ENCODE measurements at regions not wholly inside any gene's neighbourhood (a gene's known extent, or its start where the extent isn't known, plus 50 kb on each side); places are given as distances from the start of the nearest gene placed in this dataset.
"Not testable (repeated sequence)": the region's sequence is repeated elsewhere in the genome, so short reads cannot be mapped to it uniquely, and the experiment has no call there.

- CTCF ChIA-PET = no interaction called here
- Mint-ChIP-seq H3K27ac (no peak overlapping the region), H3K9me3 (ENCODE audit: insufficient read depth) (no peaks in the 10 kb centered on the region), H3K4me3 (no peak overlapping the region), H3K27me3 (ENCODE audit: low read depth) (peaks cover 5% of the 10 kb centered on the region), H3K4me1 (ENCODE audit: low read depth) (peaks cover 6% of the 10 kb centered on the region), H3K36me3 (ENCODE audit: low read depth) (no peaks in the 10 kb centered on the region)
- DNase-seq (no peak), ATAC-seq (no peak)
- POLR2A ChIA-PET = no interaction called here
These were observed 324.2 kb upstream of the MAN1A1 start for GRCh38 chr6:119673741-119674140.

DNA sequence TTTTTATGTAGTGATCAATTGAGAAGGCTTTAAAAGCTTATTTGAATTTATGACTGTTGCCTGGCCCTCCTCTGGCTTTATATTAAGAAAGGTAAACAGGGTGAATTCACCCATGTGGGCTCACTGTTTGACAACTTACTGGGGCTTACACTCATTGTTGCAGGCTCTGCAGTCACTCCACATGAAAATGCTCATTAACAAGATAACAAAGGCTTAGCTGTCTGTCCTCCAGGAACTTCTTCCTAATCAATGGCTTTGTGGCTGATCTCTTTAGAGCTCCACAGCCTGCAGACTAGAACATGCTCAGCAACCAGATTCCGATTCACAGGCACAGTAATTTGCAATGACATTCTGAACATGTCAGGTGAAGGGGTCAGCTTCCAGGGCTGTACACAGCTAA is 323.2 kb upstream of the MAN1A1 start:
- Mint-ChIP-seq H3K36me3 (ENCODE audit: low read depth) (no peaks in the 10 kb centered on the region), H3K4me3 (no peak overlapping the region), H3K9me3 (ENCODE audit: insufficient read depth) (no peaks in the 10 kb centered on the region), H3K4me1 (ENCODE audit: low read depth) (peaks cover 13% of the 10 kb centered on the region), H3K27me3 (ENCODE audit: low read depth) (peaks cover 5% of the 10 kb centered on the region), H3K27ac (no peak overlapping the region)
- POLR2A ChIA-PET = no interaction called here
- CTCF ChIA-PET = no interaction called here
- ATAC-seq = no peak
- no peak for DNase-seq

GRCh38 chr6:119671105-119671504 is 321.5 kb upstream of the MAN1A1 start:
- Mint-ChIP-seq H3K27me3 (ENCODE audit: low read depth) (peaks cover 5% of the 10 kb centered on the region), H3K36me3 (ENCODE audit: low read depth) (no peaks in the 10 kb centered on the region), H3K9me3 (ENCODE audit: insufficient read depth) (no peaks in the 10 kb centered on the region), H3K4me3 (no peak overlapping the region), H3K4me1 (ENCODE audit: low read depth) (peaks cover 13% of the 10 kb centered on the region), H3K27ac (no peak overlapping the region)
- ATAC-seq (no peak), DNase-seq (no peak)
- POLR2A ChIA-PET = no interaction called here
- CTCF ChIA-PET = no interaction called here

- no peaks in the 10 kb centered on the region for H3K36me3 Mint-ChIP-seq (ENCODE audit: low read depth)
- H3K9me3 Mint-ChIP-seq (ENCODE audit: insufficient read depth) = peaks cover 5% of the 10 kb centered on the region
- CTCF ChIA-PET = no interaction called here
- POLR2A ChIA-PET = no interaction called here
- H3K4me1 Mint-ChIP-seq (ENCODE audit: low read depth) = peaks cover 13% of the 10 kb centered on the region
- H3K4me3 Mint-ChIP-seq = no peak overlapping the region
- DNase-seq (no peak), ATAC-seq (no peak)
- H3K27ac Mint-ChIP-seq = no peak overlapping the region
- H3K27me3 Mint-ChIP-seq (ENCODE audit: low read depth) = no peaks in the 10 kb centered on the region
These were observed 319.7 kb upstream of the MAN1A1 start for GRCh38 chr6:119669221-119669620.

DNA sequence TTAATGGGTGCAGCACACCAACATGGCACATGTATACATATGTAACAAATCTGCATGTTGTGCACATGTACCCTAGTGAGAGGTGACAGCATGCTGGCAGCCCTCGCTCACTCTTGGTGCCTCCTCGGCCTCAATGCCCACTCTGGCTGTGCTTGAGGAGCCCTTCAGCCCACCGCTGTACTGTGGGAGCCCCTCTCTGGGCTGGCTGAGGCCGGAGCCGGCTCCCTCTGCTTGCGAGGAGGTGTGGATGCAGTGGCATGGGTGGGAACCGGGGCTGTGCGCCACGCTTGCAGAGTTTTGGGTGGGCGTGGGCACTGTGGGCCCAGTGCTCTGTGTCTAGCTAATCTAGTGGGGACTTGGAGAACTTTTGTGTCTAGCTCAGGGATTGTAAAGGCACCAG is 315.9 kb upstream of the MAN1A1 start:
- ATAC-seq; H3K4me3 Mint-ChIP-seq; H3K27me3 Mint-ChIP-seq (ENCODE audit: low read depth); H3K9me3 Mint-ChIP-seq (ENCODE audit: insufficient read depth); CTCF ChIA-PET; H3K27ac Mint-ChIP-seq; H3K36me3 Mint-ChIP-seq (ENCODE audit: low read depth); POLR2A ChIA-PET; DNase-seq: not testable (repeated sequence)
- H3K4me1 Mint-ChIP-seq (ENCODE audit: low read depth) = peaks cover 13% of the 10 kb centered on the region

- Mint-ChIP-seq H3K4me1 (ENCODE audit: low read depth) (no peaks in the 10 kb centered on the region), H3K36me3 (ENCODE audit: low read depth) (no peaks in the 10 kb centered on the region), H3K27ac (no peak overlapping the region), H3K4me3 (no peak overlapping the region), H3K9me3 (ENCODE audit: insufficient read depth) (peaks cover 5% of the 10 kb centered on the region), H3K27me3 (ENCODE audit: low read depth) (peaks cover 4% of the 10 kb centered on the region)
- POLR2A ChIA-PET = no interaction called here
- DNase-seq (no peak), ATAC-seq (no peak)
- CTCF ChIA-PET = no interaction called here
These were observed 312.1 kb upstream of the MAN1A1 start for GRCh38 chr6:119661628-119662027.

GRCh38 chr6:119661078-119661477 is 311.5 kb upstream of the MAN1A1 start:
- peaks cover 4% of the 10 kb centered on the region for H3K27me3 Mint-ChIP-seq (ENCODE audit: low read depth)
- peaks cover 5% of the 10 kb centered on the region for H3K9me3 Mint-ChIP-seq (ENCODE audit: insufficient read depth)
- no peak overlapping the region for H3K27ac Mint-ChIP-seq
- DNase-seq (no peak), ATAC-seq (no peak)
- H3K4me3 Mint-ChIP-seq = no peak overlapping the region
- no peaks in the 10 kb centered on the region for H3K4me1 Mint-ChIP-seq (ENCODE audit: low read depth)
- CTCF ChIA-PET = no interaction called here
- H3K36me3 Mint-ChIP-seq (ENCODE audit: low read depth) = no peaks in the 10 kb centered on the region
- POLR2A ChIA-PET = no interaction called here

DNA sequence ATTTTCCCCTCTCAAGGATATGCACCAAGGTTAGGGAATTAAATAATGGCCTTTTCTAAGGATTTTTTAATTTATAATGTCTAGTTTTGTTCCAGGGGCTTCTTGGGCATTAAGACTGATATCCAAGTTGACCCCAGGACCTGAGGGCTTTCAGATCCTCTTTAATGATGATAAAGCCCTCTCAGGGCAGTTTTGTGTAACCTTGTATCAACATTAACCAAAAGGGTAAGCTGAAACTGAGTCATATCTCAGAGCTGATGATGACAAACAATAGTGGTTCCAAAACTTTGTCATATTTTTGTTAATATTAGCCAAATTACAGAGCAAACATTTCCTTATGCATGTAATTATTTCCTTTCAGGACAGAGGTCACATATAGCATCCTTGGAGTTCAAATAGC is 309.4 kb upstream of the MAN1A1 start:
- DNase-seq (no peak), ATAC-seq (no peak)
- ChIA-PET POLR2A (no interaction called here), CTCF (interaction anchor here (0.6 kb wide), 1 partner anchor 309 kb away, joined by 3 read pairs; no protein-coding TSS in a partner anchor)
- Mint-ChIP-seq H3K4me1 (ENCODE audit: low read depth) (no peaks in the 10 kb centered on the region), H3K27ac (no peak overlapping the region), H3K4me3 (no peak overlapping the region), H3K36me3 (ENCODE audit: low read depth) (no peaks in the 10 kb centered on the region), H3K9me3 (ENCODE audit: insufficient read depth) (no peaks in the 10 kb centered on the region), H3K27me3 (ENCODE audit: low read depth) (peaks cover 4% of the 10 kb centered on the region)

DNA sequence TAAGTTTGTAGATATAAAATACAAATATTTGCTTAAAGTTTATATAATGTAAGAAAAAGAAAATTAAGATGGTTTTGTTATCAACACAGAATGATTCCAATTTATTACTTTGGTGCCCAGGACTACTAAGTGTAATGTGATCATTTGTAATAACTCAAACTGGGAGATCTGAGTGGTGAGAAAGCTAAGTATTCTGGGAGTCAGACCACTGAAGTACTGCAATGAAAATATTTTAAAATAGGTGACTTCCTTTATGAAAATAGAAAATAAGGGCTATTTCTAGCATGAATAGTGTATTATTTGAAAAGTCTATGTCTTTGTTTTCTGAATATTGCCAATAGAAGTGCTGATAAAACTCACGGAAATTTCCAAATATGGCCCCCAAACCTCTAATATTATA is 305.6 kb upstream of the MAN1A1 start:
- no peak for DNase-seq
- H3K4me3 Mint-ChIP-seq = no peak overlapping the region
- CTCF ChIA-PET = no interaction called here
- no peak overlapping the region for H3K27ac Mint-ChIP-seq
- ATAC-seq = no peak
- POLR2A ChIA-PET = no interaction called here
- no peaks in the 10 kb centered on the region for H3K9me3 Mint-ChIP-seq (ENCODE audit: insufficient read depth)
- no peaks in the 10 kb centered on the region for H3K36me3 Mint-ChIP-seq (ENCODE audit: low read depth)
- peaks cover 4% of the 10 kb centered on the region for H3K27me3 Mint-ChIP-seq (ENCODE audit: low read depth)
- H3K4me1 Mint-ChIP-seq (ENCODE audit: low read depth) = peaks cover 4% of the 10 kb centered on the region

DNA sequence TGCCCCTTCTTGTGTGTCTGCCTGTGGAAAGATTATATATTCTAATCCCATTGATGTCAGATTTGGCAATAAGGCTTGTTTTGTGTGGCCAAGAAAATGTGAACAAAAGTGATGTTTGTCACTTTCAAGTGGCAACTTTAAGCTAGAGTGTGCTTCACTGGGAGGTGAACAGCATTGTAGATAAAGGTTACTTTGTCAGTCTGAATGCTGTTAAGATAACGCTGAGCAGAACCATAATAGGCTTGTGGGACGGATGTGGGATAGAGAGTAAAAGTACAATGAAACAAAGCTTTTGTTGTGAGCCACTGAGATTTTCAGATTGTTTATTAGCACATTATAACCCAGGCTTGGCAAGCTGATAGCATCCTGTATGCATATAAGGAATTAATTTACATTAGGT is 303.8 kb upstream of the MAN1A1 start:
- ATAC-seq = no peak
- ChIA-PET CTCF (interaction anchor here (0.6 kb wide), 1 partner anchor 153 kb away, joined by 3 read pairs; no protein-coding TSS in a partner anchor), POLR2A (no interaction called here)
- no peaks in the 10 kb centered on the region for H3K36me3 Mint-ChIP-seq (ENCODE audit: low read depth)
- peaks cover 4% of the 10 kb centered on the region for H3K4me1 Mint-ChIP-seq (ENCODE audit: low read depth)
- H3K9me3 Mint-ChIP-seq (ENCODE audit: insufficient read depth) = no peaks in the 10 kb centered on the region
- no peak overlapping the region for H3K4me3 Mint-ChIP-seq
- H3K27me3 Mint-ChIP-seq (ENCODE audit: low read depth) = peaks cover 4% of the 10 kb centered on the region
- no peak overlapping the region for H3K27ac Mint-ChIP-seq
- DNase-seq = no peak

- DNase-seq (no peak), ATAC-seq (no peak)
- Mint-ChIP-seq H3K27ac (no peak overlapping the region), H3K4me3 (no peak overlapping the region), H3K27me3 (ENCODE audit: low read depth) (peaks cover 12% of the 10 kb centered on the region), H3K9me3 (ENCODE audit: insufficient read depth) (no peaks in the 10 kb centered on the region), H3K4me1 (ENCODE audit: low read depth) (peaks cover 4% of the 10 kb centered on the region), H3K36me3 (ENCODE audit: low read depth) (no peaks in the 10 kb centered on the region)
- POLR2A ChIA-PET = no interaction called here
- CTCF ChIA-PET = no interaction called here
These were observed 300.0 kb upstream of the MAN1A1 start for GRCh38 chr6:119649531-119649930.

DNA sequence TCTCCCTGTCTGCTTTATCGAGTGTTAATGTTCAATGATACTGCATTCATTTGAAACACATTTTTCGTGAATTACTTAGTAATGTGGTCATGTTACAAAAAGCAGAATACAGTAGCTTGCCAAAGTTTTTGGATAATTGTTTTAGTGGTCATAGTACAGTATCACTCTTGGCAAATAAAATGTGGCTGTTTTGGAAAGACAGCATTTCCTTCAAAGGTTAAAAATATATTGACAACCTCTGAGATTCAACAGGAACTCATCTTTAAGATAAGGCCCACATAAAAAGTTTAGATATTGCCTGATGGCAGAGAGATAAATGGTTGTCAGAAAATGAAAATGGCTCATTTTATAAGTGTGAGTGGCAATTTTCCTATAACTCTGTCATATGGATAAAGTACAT is 297.7 kb upstream of the MAN1A1 start:
- Mint-ChIP-seq H3K27me3 (ENCODE audit: low read depth) (peaks cover 12% of the 10 kb centered on the region), H3K4me1 (ENCODE audit: low read depth) (no peaks in the 10 kb centered on the region), H3K36me3 (ENCODE audit: low read depth) (no peaks in the 10 kb centered on the region), H3K9me3 (ENCODE audit: insufficient read depth) (no peaks in the 10 kb centered on the region), H3K4me3 (no peak overlapping the region), H3K27ac (no peak overlapping the region)
- ChIA-PET CTCF (no interaction called here), POLR2A (no interaction called here)
- DNase-seq = no peak
- no peak for ATAC-seq

- Mint-ChIP-seq H3K27ac (no peak overlapping the region), H3K9me3 (ENCODE audit: insufficient read depth) (no peaks in the 10 kb centered on the region), H3K36me3 (ENCODE audit: low read depth) (no peaks in the 10 kb centered on the region), H3K4me3 (no peak overlapping the region), H3K27me3 (ENCODE audit: low read depth) (peaks cover 10% of the 10 kb centered on the region), H3K4me1 (ENCODE audit: low read depth) (no peaks in the 10 kb centered on the region)
- no peak for DNase-seq
- ChIA-PET CTCF (no interaction called here), POLR2A (no interaction called here)
- ATAC-seq = no peak
These were observed 294.3 kb upstream of the MAN1A1 start for GRCh38 chr6:119643876-119644275.
